IMR-90 (cell line): ENCODE measurements at regions not wholly inside any gene's neighbourhood (a gene's known extent, or its start where the extent isn't known, plus 50 kb on each side); places are given as distances from the start of the nearest gene placed in this dataset.

Experiments
- ATAC-seq: fragments of 200-7000 bp; cut with Tn5 transposase; 2 replicates; pipeline ENCODE4 v1.9.1; 2020; ENCODE audit warnings: low read depth, mild to moderate bottlenecking, moderate library complexity
- BruUV-seq: library from RNA; stranded (reverse); fragments of 400-500 nt; replicated peaks from 2 replicates; lab custom pipeline; 2021; lab: Mats Ljungman, UMichigan
- CTCF ChIA-PET: fragments of 300-600 bp; formaldehyde crosslinking; extraction: SDS; loops from one replicate; lab custom pipeline; 2021; ENCODE audit warnings: antibody characterized with exemption; lab: Yijun Ruan, JAX
- POLR2A ChIA-PET: fragments of 300-600 bp; sonication (Branson Sonifier 250); formaldehyde crosslinking; loops from one replicate; lab custom pipeline; 2022; ENCODE audit warnings: antibody characterized with exemption; ENCODE audit not compliant: unreplicated experiment; lab: Charles Lee
- DNase-seq: peaks from one replicate; pipeline ENCODE4 v3.0.0; 2013
- H2AFZ ChIP-seq: replicated peaks from 2 replicates; pipeline ENCODE3; 2013; ENCODE audit warnings: low read length, mild to moderate bottlenecking; ENCODE audit not compliant: poor library complexity
- H2AK5ac ChIP-seq: 2 replicates; pipeline ENCODE4 v1.6.1; 2013; ENCODE audit warnings: low read depth, low read length, inconsistent platforms
- H2AK9ac ChIP-seq: replicated peaks from 2 replicates; pipeline ENCODE3; 2013; ENCODE audit warnings: mild to moderate bottlenecking, low read depth, low read length, moderate library complexity; ENCODE audit not compliant: poor library complexity
- H2BK120ac ChIP-seq: 2 replicates; pipeline ENCODE4 v1.6.1; 2013; ENCODE audit warnings: low read depth, low read length, inconsistent platforms
- H2BK15ac ChIP-seq: 3 replicates; pipeline ENCODE4 v1.6.1; 2013; ENCODE audit warnings: low read depth, low read length, inconsistent platforms
- H2BK20ac ChIP-seq: 2 replicates; pipeline ENCODE4 v1.6.1; 2013; ENCODE audit warnings: low read depth, mild to moderate bottlenecking, inconsistent platforms, low read length, moderate library complexity
- H2BK5ac ChIP-seq: 2 replicates; pipeline ENCODE4 v1.6.1; 2013; ENCODE audit warnings: mild to moderate bottlenecking, low read depth, low read length, inconsistent platforms; ENCODE audit not compliant: poor library complexity, severe bottlenecking
- H3K14ac ChIP-seq: replicated peaks from 2 replicates; pipeline ENCODE4 v1.6.1; 2013; ENCODE audit warnings: low read depth, low read length, inconsistent platforms
- H3K18ac ChIP-seq: 2 replicates; pipeline ENCODE4 v1.6.1; 2013; ENCODE audit warnings: low read depth, low read length, control low read depth
- H3K23ac ChIP-seq: 2 replicates; pipeline ENCODE4 v1.6.1; 2013; ENCODE audit warnings: low read depth, low read length, inconsistent platforms
- H3K27ac ChIP-seq: 2 replicates; pipeline ENCODE4 v1.5.1; 2013; ENCODE audit warnings: mild to moderate bottlenecking, control low read depth, low read length; ENCODE audit not compliant: insufficient read depth
- H3K27me3 ChIP-seq: 2 replicates; pipeline ENCODE4 v1.6.1; 2013; ENCODE audit warnings: low read length; ENCODE audit not compliant: control insufficient read depth, insufficient read depth
- H3K36me3 ChIP-seq: 2 replicates; pipeline ENCODE4 v1.6.1; 2013; ENCODE audit warnings: low read length, mixed read lengths; ENCODE audit not compliant: control insufficient read depth, insufficient read depth
- H3K4ac ChIP-seq: 2 replicates; pipeline ENCODE4 v1.6.1; 2013; ENCODE audit warnings: low read depth, low read length, inconsistent platforms
- H3K4me1 ChIP-seq: 2 replicates; pipeline ENCODE4 v1.6.1; 2013; ENCODE audit warnings: low read length, mixed read lengths; ENCODE audit not compliant: control insufficient read depth, insufficient read depth
- H3K4me2 ChIP-seq: 2 replicates; pipeline ENCODE4 v1.6.1; 2013; ENCODE audit warnings: low read depth, mild to moderate bottlenecking, control low read depth, low read length, moderate library complexity
- H3K4me3 ChIP-seq: 2 replicates; pipeline ENCODE4 v1.5.1; 2013; ENCODE audit warnings: low read depth, mild to moderate bottlenecking, control low read depth, low read length, moderate library complexity; ENCODE audit not compliant: insufficient read depth
- H3K56ac ChIP-seq: 2 replicates; pipeline ENCODE4 v1.6.1; 2013; ENCODE audit warnings: low read length, inconsistent platforms; ENCODE audit not compliant: insufficient read depth; ENCODE audit errors: extremely low read depth
- H3K79me1 ChIP-seq, 2 experiments: 2 replicates each; pipeline ENCODE4 v1.6.1; 2013; ENCODE audit warnings: low read length in 2 of 2, inconsistent platforms in 1 of 2, low read depth in 1 of 2
- H3K9ac ChIP-seq: 2 replicates; pipeline ENCODE4 v1.6.1; 2013; ENCODE audit warnings: low read depth, low read length, control low read depth
- H3K9me1 ChIP-seq: 2 replicates; pipeline ENCODE4 v1.6.1; 2013; ENCODE audit warnings: low read length, inconsistent platforms; ENCODE audit not compliant: insufficient read depth
- H3K9me3 ChIP-seq: 2 replicates; pipeline ENCODE4 v1.6.1; 2013; ENCODE audit warnings: low read length; ENCODE audit not compliant: control insufficient read depth, insufficient read depth
- H4K20me1 ChIP-seq: 2 replicates; pipeline ENCODE4 v1.6.1; 2013; ENCODE audit warnings: low read length, inconsistent platforms; ENCODE audit not compliant: insufficient read depth
- H4K5ac ChIP-seq: 2 replicates; pipeline ENCODE4 v1.6.1; 2013; ENCODE audit warnings: mild to moderate bottlenecking, low read depth, low read length, control low read depth
- H4K8ac ChIP-seq, 2 experiments: 2 replicates each; pipeline ENCODE4 v1.6.1; 2013; ENCODE audit warnings: low read depth in 2 of 2, low read length in 2 of 2, control low read depth in 1 of 2, inconsistent platforms in 1 of 2
- H4K91ac ChIP-seq: 2 replicates; pipeline ENCODE4 v1.6.1; 2013; ENCODE audit warnings: low read depth, low read length, inconsistent platforms; ENCODE audit not compliant: insufficient read depth
- BHLHE40 ChIP-seq: fragments of 150-350 bp; IDR thresholded peaks from 2 replicates; pipeline ENCODE4 v1.6.1; 2016; ENCODE audit warnings: mild to moderate bottlenecking, low read depth, low read length
- CEBPB ChIP-seq: IDR thresholded peaks from 2 replicates; pipeline ENCODE4 v1.6.1; 2012; ENCODE audit warnings: low read depth, low read length, improper control_type of control experiment
- CTCF ChIP-seq: conservative IDR thresholded peaks from 2 replicates; pipeline ENCODE4 v1.5.1; 2012; ENCODE audit warnings: mild to moderate bottlenecking, low read depth, low read length, improper control_type of control experiment
- MAFK ChIP-seq: IDR thresholded peaks from 2 replicates; pipeline ENCODE4 v1.6.1; 2012; ENCODE audit warnings: low read depth, low read length, improper control_type of control experiment
- RAD21 ChIP-seq: IDR thresholded peaks from 2 replicates; pipeline ENCODE4 v1.6.1; 2012; ENCODE audit warnings: low read length, improper control_type of control experiment
- WGBS, 2 experiments: methylation state at CpG; one replicate each; pipeline versions ENCODE4 v1.1.5 to v1.1.7; 2013; ENCODE audit warnings: missing lambda C conversion rate in 2 of 2; ENCODE audit not compliant: insufficient read length in 1 of 2; ENCODE audit errors: extremely low coverage in 2 of 2; 5-methylcytosine and 5-hydroxymethylcytosine counted together
- dilution Hi-C: fragments of 300-500 bp; cut with HindIII; formaldehyde crosslinking; loops from one replicate; pipeline ENCODE4 v1.14.3; 2018; ENCODE audit warnings: low sequenced_read_pairs; ENCODE audit not compliant: unreplicated experiment
- in situ Hi-C: fragments of 300-500 bp; cut with MboI; formaldehyde crosslinking; loops from 3 replicates; pipeline ENCODE4 v1.14.3; 2019; ENCODE audit warnings: low sequenced_read_pairs, inconsistent platforms, mixed read lengths
- intact Hi-C: fragments of 100-400 bp; cut with micrococcal nuclease; formaldehyde crosslinking; loops from 2 replicates; pipeline ENCODE4 v1.10.0; 2022
- TF ChIP-seq, protein P1 (sequence below): fragments of 150-350 bp; IDR thresholded peaks from 2 replicates; pipeline ENCODE4 v1.6.1; 2017; ENCODE audit warnings: mild to moderate bottlenecking, antibody characterized with exemption, low read length, low read depth

- dilution Hi-C loops, result no loop called here
- Histone ChIP-seq H2BK15ac (no peak overlapping the region), H3K23ac (no peak overlapping the region), H3K79me1 (no peaks in the 10 kb centered on the region), H3K4me2 (no peak overlapping the region), H3K27me3 (no peaks in the 10 kb centered on the region), H3K27ac (no peak overlapping the region), H3K4me1 (no peaks in the 10 kb centered on the region), H2BK20ac (no peak overlapping the region), H4K20me1 (no peaks in the 10 kb centered on the region), H2AK9ac (no peak overlapping the region), H3K18ac (no peak overlapping the region), H3K4me3 (no peak overlapping the region), H4K5ac (no peak overlapping the region), H3K36me3 (no peaks in the 10 kb centered on the region), H3K56ac (no peak overlapping the region), H3K4ac (no peak overlapping the region), H4K91ac (no peak overlapping the region), H2BK5ac (no peak overlapping the region), H2BK120ac (no peak overlapping the region), H2AK5ac (no peak overlapping the region), H3K9me3 (peaks cover 16% of the 10 kb centered on the region), H3K14ac (no peak overlapping the region), H2AFZ (no peak overlapping the region), H3K9me1 (no peaks in the 10 kb centered on the region), H3K9ac (no peak overlapping the region), H4K8ac (no peak overlapping the region)
- in situ Hi-C loops, result no loop called here
- TF ChIP-seq BHLHE40 (no peak), RAD21 (no peak), CEBPB (no peak), MAFK (no peak), CTCF (no peak)
- TF ChIP-seq, protein P1, sequence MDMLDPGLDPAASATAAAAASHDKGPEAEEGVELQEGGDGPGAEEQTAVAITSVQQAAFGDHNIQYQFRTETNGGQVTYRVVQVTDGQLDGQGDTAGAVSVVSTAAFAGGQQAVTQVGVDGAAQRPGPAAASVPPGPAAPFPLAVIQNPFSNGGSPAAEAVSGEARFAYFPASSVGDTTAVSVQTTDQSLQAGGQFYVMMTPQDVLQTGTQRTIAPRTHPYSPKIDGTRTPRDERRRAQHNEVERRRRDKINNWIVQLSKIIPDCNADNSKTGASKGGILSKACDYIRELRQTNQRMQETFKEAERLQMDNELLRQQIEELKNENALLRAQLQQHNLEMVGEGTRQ, result no peak
- intact Hi-C loops, result no loop called here
- 68% methylated on average over 3 of the region's 6 CpGs; no CpG with 5 or more reads in 1 of the 2 experiments for WGBS, 2 experiments
- DNase-seq (no peak), ATAC-seq (no peak)
- POLR2A ChIA-PET, result no interaction called here
- no TSS peak for BruUV-seq
- CTCF ChIA-PET, result no interaction called here
Observed at GRCh38 chrX:574830-575229, 55.8 kb upstream of the SHOX start.
